Left lung (tissue), 4 donors: ENCODE measurements at regions not wholly inside any gene's neighbourhood (a gene's known extent, or its start where the extent isn't known, plus 50 kb on each side); places are given as distances from the start of the nearest gene placed in this dataset.

Source experiments
- ATAC-seq: fragments of 200-7000 bp; cut with Tn5 transposase; one replicate; pipeline ENCODE4 v1.9.1; 2020; ENCODE audit warnings: moderate library complexity
- DNase-seq, 4 donors: peaks; one replicate each; pipeline ENCODE4 v3.0.0-alpha.2; 2013 to 2020
- H3K27ac ChIP-seq, 2 donors: fragments of 200-600 bp; sonication (generic) in 1 of 2; one replicate each; pipeline versions ENCODE4 v1.5.0 to v1.8.0; 2020 to 2021
- H3K27me3 ChIP-seq, 2 donors: fragments of 200-600 bp; sonication (generic) in 1 of 2; one replicate each; pipeline versions ENCODE4 v1.5.0 to v1.8.0; 2020 to 2021
- H3K36me3 ChIP-seq, 2 donors: fragments of 200-600 bp; sonication (generic) in 1 of 2; one replicate each; pipeline versions ENCODE4 v1.5.0 to v1.8.0; 2020 to 2021
- H3K4me1 ChIP-seq, 2 donors: fragments of 200-600 bp; one replicate each; pipeline ENCODE4 v1.8.0; 2021
- H3K4me3 ChIP-seq, 2 donors: fragments of 200-600 bp; sonication (generic) in 1 of 2; one replicate each; pipeline versions ENCODE4 v1.5.0 to v1.8.0; 2020 to 2021; ENCODE audit warnings: mild to moderate bottlenecking in 1 of 2
- H3K9me3 ChIP-seq, 2 donors: fragments of 200-600 bp; sonication (generic) in 1 of 2; one replicate each; pipeline versions ENCODE4 v1.5.0 to v1.8.0; 2020 to 2021
- intact Hi-C, 2 donors: fragments of 100-400 bp; cut with DNase I; formaldehyde crosslinking; loops; one replicate each; pipeline versions ENCODE4 v1.11.2 to v1.14.2; 2022
- TF ChIP-seq, protein P1 (sequence below), 2 donors: fragments of 200-600 bp; sonication (generic) in 1 of 2; IDR thresholded peaks; one replicate each; pipeline versions ENCODE4 v1.5.0 to v1.8.0; 2021; ENCODE audit warnings: antibody characterized with exemption in 2 of 2
- donor health status: DM: no; HTN: yes; CAD: no.
- donor health status: DM: no; HTN: no; CAD: no.

DNA sequence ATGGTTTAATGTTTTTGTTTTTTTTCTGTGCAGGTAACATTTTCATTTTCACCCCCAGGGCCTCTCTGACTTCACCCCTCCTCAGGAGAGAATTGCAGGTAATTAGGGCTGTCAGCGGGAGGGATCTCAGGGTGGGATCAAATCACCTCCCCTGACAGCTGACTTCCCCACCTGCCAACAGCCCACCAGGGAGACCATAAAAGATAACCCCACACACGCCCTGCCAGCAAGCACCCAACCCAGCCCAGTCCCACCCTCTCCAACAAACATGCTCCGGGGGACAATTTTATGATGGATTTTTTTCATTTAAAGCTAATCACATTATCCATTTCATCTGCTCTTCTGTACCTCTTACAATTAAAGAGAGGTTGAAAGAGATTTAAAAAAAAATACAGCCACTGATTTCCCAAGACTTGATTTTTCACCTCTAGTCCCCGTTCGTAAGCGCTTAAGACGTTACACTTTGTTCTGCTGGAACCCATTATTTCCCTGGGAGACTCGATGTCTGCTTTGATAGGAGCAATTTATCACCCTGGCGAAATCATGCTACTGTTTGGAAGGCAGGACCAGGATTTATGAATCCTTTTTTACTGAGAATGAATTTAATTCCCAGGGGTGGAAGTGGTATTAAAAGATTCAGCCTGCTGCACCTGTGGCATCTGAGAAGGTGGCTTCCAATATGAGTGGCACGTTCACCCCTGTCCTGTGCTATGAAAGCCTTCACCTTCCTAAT lies 232.9 kb upstream of the ID2 start:
- ATAC-seq: no peak

DNA sequence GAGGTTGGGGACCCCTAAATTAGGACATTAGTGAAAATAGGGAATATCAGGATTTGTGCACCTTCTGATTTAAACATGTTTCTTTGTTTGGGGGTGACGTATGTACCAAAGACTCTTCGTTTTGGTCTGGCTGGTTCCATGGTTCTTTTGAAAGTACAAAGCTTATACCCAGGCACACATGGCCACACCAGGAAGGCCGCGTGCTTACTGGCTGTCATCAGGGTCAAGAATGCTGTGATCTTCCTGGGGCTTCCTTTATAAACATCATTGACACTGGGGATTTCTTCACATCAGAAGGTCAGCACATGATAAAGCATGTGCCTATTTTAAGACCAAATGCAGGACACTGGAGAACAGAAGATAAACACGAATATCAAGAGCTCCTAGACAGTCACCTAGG lies 230.6 kb upstream of the ID2 start:
- no peak for ATAC-seq

More for the DNA sequence above, 232.9 kb upstream of the ID2 start:
- H3K9me3 ChIP-seq: no peaks in the 10 kb centered on the region
- DNase-seq: no peak
- H3K4me3 ChIP-seq: no peak overlapping the region
- H3K4me1 ChIP-seq: no peaks in the 10 kb centered on the region
- H3K27ac ChIP-seq: no peak overlapping the region
- no peaks in the 10 kb centered on the region for H3K36me3 ChIP-seq
- H3K27me3 ChIP-seq: no peaks in the 10 kb centered on the region
- TF ChIP-seq, protein P1, sequence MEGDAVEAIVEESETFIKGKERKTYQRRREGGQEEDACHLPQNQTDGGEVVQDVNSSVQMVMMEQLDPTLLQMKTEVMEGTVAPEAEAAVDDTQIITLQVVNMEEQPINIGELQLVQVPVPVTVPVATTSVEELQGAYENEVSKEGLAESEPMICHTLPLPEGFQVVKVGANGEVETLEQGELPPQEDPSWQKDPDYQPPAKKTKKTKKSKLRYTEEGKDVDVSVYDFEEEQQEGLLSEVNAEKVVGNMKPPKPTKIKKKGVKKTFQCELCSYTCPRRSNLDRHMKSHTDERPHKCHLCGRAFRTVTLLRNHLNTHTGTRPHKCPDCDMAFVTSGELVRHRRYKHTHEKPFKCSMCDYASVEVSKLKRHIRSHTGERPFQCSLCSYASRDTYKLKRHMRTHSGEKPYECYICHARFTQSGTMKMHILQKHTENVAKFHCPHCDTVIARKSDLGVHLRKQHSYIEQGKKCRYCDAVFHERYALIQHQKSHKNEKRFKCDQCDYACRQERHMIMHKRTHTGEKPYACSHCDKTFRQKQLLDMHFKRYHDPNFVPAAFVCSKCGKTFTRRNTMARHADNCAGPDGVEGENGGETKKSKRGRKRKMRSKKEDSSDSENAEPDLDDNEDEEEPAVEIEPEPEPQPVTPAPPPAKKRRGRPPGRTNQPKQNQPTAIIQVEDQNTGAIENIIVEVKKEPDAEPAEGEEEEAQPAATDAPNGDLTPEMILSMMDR (IDR thresholded peaks at IDR 0.05): no peak
- intact Hi-C loops: no loop called here

DNA sequence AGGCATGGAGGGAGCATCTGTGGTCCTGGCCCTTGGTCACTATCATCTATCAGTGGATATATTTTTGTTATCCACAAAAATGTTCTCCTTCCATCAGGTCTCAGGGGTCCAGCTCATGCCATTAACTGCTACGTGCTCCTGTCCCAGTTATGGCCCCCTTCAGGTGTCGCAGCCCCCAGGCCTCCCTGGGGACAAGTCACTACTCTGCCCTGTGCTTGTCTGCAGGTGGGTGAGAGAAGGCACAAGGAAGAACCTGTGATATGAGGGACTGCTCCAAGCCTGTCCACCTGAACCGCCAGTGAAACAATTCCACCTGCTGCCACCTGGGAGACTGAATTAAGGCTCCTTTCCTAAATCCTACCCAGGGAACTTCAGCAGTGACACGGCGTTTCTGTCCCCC lies 229.6 kb upstream of the ID2 start:
- Histone ChIP-seq H3K27ac (no peak overlapping the region), H3K9me3 (no peaks in the 10 kb centered on the region), H3K4me3 (no peak overlapping the region), H3K4me1 (peaks cover 0 to 13% of the 10 kb centered on the region in 2 donors), H3K27me3 (peaks cover 0 to 12% of the 10 kb centered on the region in 2 donors), H3K36me3 (no peaks in the 10 kb centered on the region)
- TF ChIP-seq, protein P1 (IDR thresholded peaks at IDR 0.05): no peak
- ATAC-seq (no peak), DNase-seq (no peak)
- intact Hi-C loops: no loop called here

More for the DNA sequence above, 230.6 kb upstream of the ID2 start:
- Histone ChIP-seq H3K27me3 (peaks cover 0 to 1% of the 10 kb centered on the region in 2 donors), H3K27ac (no peak overlapping the region), H3K36me3 (no peaks in the 10 kb centered on the region), H3K4me1 (peaks cover 0 to 3% of the 10 kb centered on the region in 2 donors), H3K9me3 (no peaks in the 10 kb centered on the region), H3K4me3 (no peak overlapping the region)
- DNase-seq: no peak
- intact Hi-C loops: no loop called here
- TF ChIP-seq, protein P1 (IDR thresholded peaks at IDR 0.05): no peak

DNA sequence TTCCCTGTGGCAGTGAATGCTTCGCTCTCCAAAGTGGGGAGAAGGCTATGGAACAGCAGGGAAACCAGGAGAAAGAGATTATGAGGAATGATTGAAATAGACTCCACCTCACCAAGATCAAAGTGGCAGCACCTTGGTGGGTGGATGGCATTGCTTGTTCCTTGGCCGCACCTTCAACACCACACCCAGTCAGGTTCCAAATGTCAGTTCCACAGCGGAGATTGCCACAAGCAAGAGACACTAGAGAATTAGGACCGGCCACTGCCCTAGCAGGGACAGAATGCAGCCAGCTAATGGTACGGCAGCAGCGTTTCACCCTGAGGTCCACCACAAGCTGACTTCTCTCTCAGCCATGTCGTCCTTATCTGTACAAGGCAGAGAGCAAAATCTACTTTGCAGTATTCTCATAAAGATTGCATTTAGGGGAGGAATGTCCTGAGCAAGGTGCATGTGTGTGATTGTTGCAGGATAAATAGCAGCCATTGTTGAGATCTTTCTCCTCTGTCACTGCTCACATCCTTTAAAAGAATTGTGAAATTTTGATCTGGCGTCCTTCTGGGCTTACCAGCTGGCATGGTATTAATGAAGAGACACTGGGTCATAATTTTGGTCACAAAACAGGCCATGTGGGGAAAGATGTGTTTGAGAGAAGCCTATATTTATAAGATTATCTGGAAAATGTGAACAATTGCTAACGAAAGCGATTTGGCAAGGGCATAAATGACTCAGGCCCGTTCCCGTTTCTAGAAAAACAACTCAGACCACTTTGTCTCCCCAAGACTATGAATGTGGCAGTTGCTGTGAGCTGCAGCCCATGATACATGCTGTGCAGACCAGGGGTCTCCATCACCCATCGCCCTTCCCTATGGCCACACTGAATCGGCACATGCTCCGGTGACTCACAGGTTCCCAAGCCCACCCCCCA lies 228.6 kb upstream of the ID2 start:
- intact Hi-C loops: no loop called here
- DNase-seq: no peak
- Histone ChIP-seq H3K36me3 (no peaks in the 10 kb centered on the region), H3K27ac (no peak overlapping the region), H3K9me3 (no peaks in the 10 kb centered on the region), H3K4me1 (peaks cover 0 to 22% of the 10 kb centered on the region in 2 donors), H3K4me3 (no peak overlapping the region), H3K27me3 (peaks cover 0 to 21% of the 10 kb centered on the region in 2 donors)
- no peak for ATAC-seq
- TF ChIP-seq, protein P1 (IDR thresholded peaks at IDR 0.05): no peak

DNA sequence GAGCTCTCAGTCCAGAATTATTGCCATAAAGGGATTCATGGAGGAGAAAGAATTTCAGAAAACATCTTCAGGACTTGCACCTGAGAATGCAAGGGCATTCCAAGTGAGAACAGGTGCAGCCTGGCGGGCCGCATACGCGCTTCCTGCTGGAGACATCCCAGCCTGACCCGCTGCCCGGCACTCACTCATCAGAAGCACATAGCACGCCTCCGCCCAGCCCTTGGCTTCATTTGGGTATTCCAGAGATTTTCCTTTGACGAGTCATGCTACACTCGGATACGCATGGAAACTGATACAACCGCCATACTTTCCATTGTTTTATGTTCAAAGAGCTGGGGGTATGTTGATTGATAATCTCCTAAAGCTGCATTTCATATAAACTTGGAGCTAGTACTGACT lies 228.0 kb upstream of the ID2 start:
- no peaks in the 10 kb centered on the region for H3K36me3 ChIP-seq
- H3K4me1 ChIP-seq: peaks cover 0 to 23% of the 10 kb centered on the region in 2 donors
- no peaks in the 10 kb centered on the region for H3K9me3 ChIP-seq
- intact Hi-C loops: no loop called here
- H3K27me3 ChIP-seq: peaks cover 0 to 26% of the 10 kb centered on the region in 2 donors
- ATAC-seq (no peak), DNase-seq (no peak)
- TF ChIP-seq, protein P1 (IDR thresholded peaks at IDR 0.05): no peak
- no peak overlapping the region for H3K4me3 ChIP-seq
- no peak overlapping the region for H3K27ac ChIP-seq
